ENCODE measurements at regions not wholly inside any gene's neighbourhood (a gene's known extent, or its start where the extent isn't known, plus 50 kb on each side); places are given as distances from the start of the nearest gene placed in this dataset.

- dilution Hi-C loops (cut with MboI; ENCODE audit: extremely low pct_ligation_motif_present, low sequenced_read_pairs): no loop called here
- no peaks in the 10 kb centered on the region for H3K79me2 ChIP-seq (ENCODE audit: control insufficient read depth, insufficient read depth, low read length)
- TF ChIP-seq EZH2 (IDR thresholded peaks at IDR 0.05; ENCODE audit: low read length): no peak
- TF ChIP-seq, protein P1, sequence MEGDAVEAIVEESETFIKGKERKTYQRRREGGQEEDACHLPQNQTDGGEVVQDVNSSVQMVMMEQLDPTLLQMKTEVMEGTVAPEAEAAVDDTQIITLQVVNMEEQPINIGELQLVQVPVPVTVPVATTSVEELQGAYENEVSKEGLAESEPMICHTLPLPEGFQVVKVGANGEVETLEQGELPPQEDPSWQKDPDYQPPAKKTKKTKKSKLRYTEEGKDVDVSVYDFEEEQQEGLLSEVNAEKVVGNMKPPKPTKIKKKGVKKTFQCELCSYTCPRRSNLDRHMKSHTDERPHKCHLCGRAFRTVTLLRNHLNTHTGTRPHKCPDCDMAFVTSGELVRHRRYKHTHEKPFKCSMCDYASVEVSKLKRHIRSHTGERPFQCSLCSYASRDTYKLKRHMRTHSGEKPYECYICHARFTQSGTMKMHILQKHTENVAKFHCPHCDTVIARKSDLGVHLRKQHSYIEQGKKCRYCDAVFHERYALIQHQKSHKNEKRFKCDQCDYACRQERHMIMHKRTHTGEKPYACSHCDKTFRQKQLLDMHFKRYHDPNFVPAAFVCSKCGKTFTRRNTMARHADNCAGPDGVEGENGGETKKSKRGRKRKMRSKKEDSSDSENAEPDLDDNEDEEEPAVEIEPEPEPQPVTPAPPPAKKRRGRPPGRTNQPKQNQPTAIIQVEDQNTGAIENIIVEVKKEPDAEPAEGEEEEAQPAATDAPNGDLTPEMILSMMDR (optimal IDR thresholded peaks at IDR 0.05 in 1 of 3, IDR thresholded peaks at IDR 0.05 in 1 of 3, conservative IDR thresholded peaks at IDR 0.05 in 1 of 3; ENCODE audit: extremely low read depth in 1 of 3, insufficient read depth in 2 of 3, low read length in 3 of 3): no peak
- no peak overlapping the region for H3K27ac ChIP-seq (ENCODE audit: control insufficient read depth, insufficient read depth, low read length)
- no peak overlapping the region for H3K4me3 ChIP-seq (ENCODE audit: control insufficient read depth in 2 of 3, extremely low read depth in 1 of 3, insufficient read depth in 2 of 3, low read depth in 1 of 3, low read length in 3 of 3)
- H2AFZ ChIP-seq (ENCODE audit: control insufficient read depth, low read length): no peak overlapping the region
- H3K4me2 ChIP-seq (ENCODE audit: control insufficient read depth, extremely low read depth, insufficient read depth, low read depth, low read length): no peak overlapping the region
- no peaks in the 10 kb centered on the region for H3K4me1 ChIP-seq (ENCODE audit: control insufficient read depth, extremely low read depth, insufficient read depth, low read length)
- no peak overlapping the region for H3K9ac ChIP-seq (ENCODE audit: control insufficient read depth, extremely low read depth, insufficient read depth, low read length)
- H3K27me3 ChIP-seq (ENCODE audit: control insufficient read depth, extremely low read depth, insufficient read depth, low read length): no peaks in the 10 kb centered on the region
- no peaks in the 10 kb centered on the region for H3K9me1 ChIP-seq (ENCODE audit: control insufficient read depth, extremely low read depth, insufficient read depth, low read length)
- H3K36me3 ChIP-seq (ENCODE audit: control insufficient read depth in 2 of 2, extremely low read depth in 1 of 2, insufficient read depth in 2 of 2, low read length in 2 of 2): no peaks in the 10 kb centered on the region
- no peak for DNase-seq (ENCODE audit: low read depth, low spot score)
- H4K20me1 ChIP-seq (ENCODE audit: control insufficient read depth, extremely low read depth, insufficient read depth, low read length): no peaks in the 10 kb centered on the region
- H3K9me3 ChIP-seq (ENCODE audit: control insufficient read depth, low read depth, low read length): no peaks in the 10 kb centered on the region
- FAIRE-seq: no peak
These were observed 131.8 kb upstream of the PPP1R3A start for GRCh38 chr7:114050571-114050970.

GRCh38 chr7:114048386-114049235 is 129.8 kb upstream of the PPP1R3A start:
- Histone ChIP-seq H3K27ac (ENCODE audit: control insufficient read depth, insufficient read depth, low read length) (no peak overlapping the region), H2AFZ (ENCODE audit: control insufficient read depth, low read length) (no peak overlapping the region), H3K9ac (ENCODE audit: control insufficient read depth, extremely low read depth, insufficient read depth, low read length) (no peak overlapping the region), H3K4me2 (ENCODE audit: control insufficient read depth, extremely low read depth, insufficient read depth, low read depth, low read length) (no peak overlapping the region), H3K36me3 (ENCODE audit: control insufficient read depth in 2 of 2, extremely low read depth in 1 of 2, insufficient read depth in 2 of 2, low read length in 2 of 2) (no peaks in the 10 kb centered on the region), H3K27me3 (ENCODE audit: control insufficient read depth, extremely low read depth, insufficient read depth, low read length) (no peaks in the 10 kb centered on the region), H4K20me1 (ENCODE audit: control insufficient read depth, extremely low read depth, insufficient read depth, low read length) (no peaks in the 10 kb centered on the region), H3K4me3 (ENCODE audit: control insufficient read depth in 2 of 3, extremely low read depth in 1 of 3, insufficient read depth in 2 of 3, low read depth in 1 of 3, low read length in 3 of 3) (no peak overlapping the region), H3K9me3 (ENCODE audit: control insufficient read depth, low read depth, low read length) (no peaks in the 10 kb centered on the region), H3K9me1 (ENCODE audit: control insufficient read depth, extremely low read depth, insufficient read depth, low read length) (no peaks in the 10 kb centered on the region), H3K79me2 (ENCODE audit: control insufficient read depth, insufficient read depth, low read length) (no peaks in the 10 kb centered on the region), H3K4me1 (ENCODE audit: control insufficient read depth, extremely low read depth, insufficient read depth, low read length) (no peaks in the 10 kb centered on the region)
- DNase-seq (ENCODE audit: low read depth, low spot score) (no peak), FAIRE-seq (no peak)
- no peak for TF ChIP-seq EZH2 (IDR thresholded peaks at IDR 0.05; ENCODE audit: low read length)
- TF ChIP-seq, protein P1 (optimal IDR thresholded peaks at IDR 0.05 in 1 of 3, IDR thresholded peaks at IDR 0.05 in 1 of 3, conservative IDR thresholded peaks at IDR 0.05 in 1 of 3; ENCODE audit: extremely low read depth in 1 of 3, insufficient read depth in 2 of 3, low read length in 3 of 3): no peak
- dilution Hi-C loops (cut with MboI; ENCODE audit: extremely low pct_ligation_motif_present, low sequenced_read_pairs): no loop called here

Measured in keratinocyte (primary cell).